ENCODE measurements at regions not wholly inside any gene's neighbourhood (a gene's known extent, or its start where the extent isn't known, plus 50 kb on each side); places are given as distances from the start of the nearest gene placed in this dataset.

DNA sequence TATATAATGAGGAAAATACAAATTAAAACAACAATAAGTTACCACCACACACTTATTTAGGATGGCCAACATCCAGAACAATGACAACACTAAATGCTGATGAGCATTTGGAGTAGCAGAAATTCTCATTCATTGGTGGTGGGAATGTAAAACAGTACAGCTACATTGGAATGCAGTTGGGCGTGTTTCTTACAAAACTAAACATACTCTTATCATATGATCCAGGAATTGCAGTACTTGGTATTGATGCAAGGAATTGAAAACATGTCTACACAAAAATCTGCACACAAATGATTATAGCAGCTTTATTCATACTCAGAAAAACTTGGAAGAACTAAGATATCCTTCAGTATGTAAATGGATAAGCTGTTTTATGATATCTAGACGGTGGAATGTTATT, 594.2 kb downstream of the ZBBX start:
- TF ChIP-seq, protein P1, sequence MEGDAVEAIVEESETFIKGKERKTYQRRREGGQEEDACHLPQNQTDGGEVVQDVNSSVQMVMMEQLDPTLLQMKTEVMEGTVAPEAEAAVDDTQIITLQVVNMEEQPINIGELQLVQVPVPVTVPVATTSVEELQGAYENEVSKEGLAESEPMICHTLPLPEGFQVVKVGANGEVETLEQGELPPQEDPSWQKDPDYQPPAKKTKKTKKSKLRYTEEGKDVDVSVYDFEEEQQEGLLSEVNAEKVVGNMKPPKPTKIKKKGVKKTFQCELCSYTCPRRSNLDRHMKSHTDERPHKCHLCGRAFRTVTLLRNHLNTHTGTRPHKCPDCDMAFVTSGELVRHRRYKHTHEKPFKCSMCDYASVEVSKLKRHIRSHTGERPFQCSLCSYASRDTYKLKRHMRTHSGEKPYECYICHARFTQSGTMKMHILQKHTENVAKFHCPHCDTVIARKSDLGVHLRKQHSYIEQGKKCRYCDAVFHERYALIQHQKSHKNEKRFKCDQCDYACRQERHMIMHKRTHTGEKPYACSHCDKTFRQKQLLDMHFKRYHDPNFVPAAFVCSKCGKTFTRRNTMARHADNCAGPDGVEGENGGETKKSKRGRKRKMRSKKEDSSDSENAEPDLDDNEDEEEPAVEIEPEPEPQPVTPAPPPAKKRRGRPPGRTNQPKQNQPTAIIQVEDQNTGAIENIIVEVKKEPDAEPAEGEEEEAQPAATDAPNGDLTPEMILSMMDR (IDR thresholded peaks at IDR 0.05), result no peak
- TF ChIP-seq BHLHE40 (IDR thresholded peaks at IDR 0.05; ENCODE audit: low read depth, low read length) (no peak), RAD21 (conservative IDR thresholded peaks at IDR 0.05 in 1 of 2, IDR thresholded peaks at IDR 0.05 in 1 of 2) (no peak), RFX5 (IDR thresholded peaks at IDR 0.05) (no peak), ZSCAN20 (CRISPR knock-in tag; IDR thresholded peaks at IDR 0.05) (no peak), EP300 (IDR thresholded peaks at IDR 0.05) (no peak), JUNB (IDR thresholded peaks at IDR 0.05) (no peak), RARB (CRISPR knock-in tag; IDR thresholded peaks at IDR 0.05) (no peak)
- TF ChIP-seq, protein P2, sequence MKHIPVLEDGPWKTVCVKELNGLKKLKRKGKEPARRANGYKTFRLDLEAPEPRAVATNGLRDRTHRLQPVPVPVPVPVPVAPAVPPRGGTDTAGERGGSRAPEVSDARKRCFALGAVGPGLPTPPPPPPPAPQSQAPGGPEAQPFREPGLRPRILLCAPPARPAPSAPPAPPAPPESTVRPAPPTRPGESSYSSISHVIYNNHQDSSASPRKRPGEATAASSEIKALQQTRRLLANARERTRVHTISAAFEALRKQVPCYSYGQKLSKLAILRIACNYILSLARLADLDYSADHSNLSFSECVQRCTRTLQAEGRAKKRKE (CRISPR knock-in tag; IDR thresholded peaks at IDR 0.05; ENCODE audit: low read depth), result no peak
- TF ChIP-seq, protein P3, sequence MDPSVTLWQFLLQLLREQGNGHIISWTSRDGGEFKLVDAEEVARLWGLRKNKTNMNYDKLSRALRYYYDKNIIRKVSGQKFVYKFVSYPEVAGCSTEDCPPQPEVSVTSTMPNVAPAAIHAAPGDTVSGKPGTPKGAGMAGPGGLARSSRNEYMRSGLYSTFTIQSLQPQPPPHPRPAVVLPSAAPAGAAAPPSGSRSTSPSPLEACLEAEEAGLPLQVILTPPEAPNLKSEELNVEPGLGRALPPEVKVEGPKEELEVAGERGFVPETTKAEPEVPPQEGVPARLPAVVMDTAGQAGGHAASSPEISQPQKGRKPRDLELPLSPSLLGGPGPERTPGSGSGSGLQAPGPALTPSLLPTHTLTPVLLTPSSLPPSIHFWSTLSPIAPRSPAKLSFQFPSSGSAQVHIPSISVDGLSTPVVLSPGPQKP (IDR thresholded peaks at IDR 0.05; ENCODE audit: low read depth, low read length), result no peak
- TF ChIP-seq, protein P4, sequence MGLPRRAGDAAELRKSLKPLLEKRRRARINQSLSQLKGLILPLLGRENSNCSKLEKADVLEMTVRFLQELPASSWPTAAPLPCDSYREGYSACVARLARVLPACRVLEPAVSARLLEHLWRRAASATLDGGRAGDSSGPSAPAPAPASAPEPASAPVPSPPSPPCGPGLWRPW (IDR thresholded peaks at IDR 0.05), result no peak
